ENCODE measurements at regions not wholly inside any gene's neighbourhood (a gene's known extent, or its start where the extent isn't known, plus 50 kb on each side); places are given as distances from the start of the nearest gene placed in this dataset.

- ATAC-seq (ENCODE audit: insufficient number of reproducible peaks, low FRiP score, low read depth): no peak
- H3K9me3 ChIP-seq: no peaks in the 10 kb centered on the region
These were observed 450.4 kb downstream of the LRFN5 start for GRCh38 chr14:42057111-42057510.

GRCh38 chr14:42047421-42048055 is 440.9 kb downstream of the LRFN5 start:
- TF ChIP-seq CTCF (IDR thresholded peaks at IDR 0.05): no peak
- no peak overlapping the region for H3K27ac ChIP-seq
- DNase-seq (ENCODE audit: low spot score) (no peak), ATAC-seq (ENCODE audit: insufficient number of reproducible peaks, low FRiP score, low read depth) (no peak)
- H3K36me3 ChIP-seq: no peaks in the 10 kb centered on the region
- H3K4me1 ChIP-seq (ENCODE audit: control insufficient read depth in 1 of 2, low read depth in 2 of 2): no peaks in the 10 kb centered on the region
- H3K9me3 ChIP-seq: no peaks in the 10 kb centered on the region
- no peaks in the 10 kb centered on the region for H3K27me3 ChIP-seq (replicated peaks; ENCODE audit: insufficient read depth)
- no peak overlapping the region for H3K4me3 ChIP-seq

More at GRCh38 chr14:42057111-42057510, 450.4 kb downstream of the LRFN5 start:
- H3K27me3 ChIP-seq (replicated peaks; ENCODE audit: insufficient read depth): no peaks in the 10 kb centered on the region
- no peak overlapping the region for H3K27ac ChIP-seq
- no peak for TF ChIP-seq CTCF (IDR thresholded peaks at IDR 0.05)
- DNase-seq (ENCODE audit: low spot score): no peak
- H3K4me3 ChIP-seq: no peak overlapping the region
- H3K36me3 ChIP-seq: no peaks in the 10 kb centered on the region
- H3K4me1 ChIP-seq (ENCODE audit: control insufficient read depth in 1 of 2, low read depth in 2 of 2): no peaks in the 10 kb centered on the region

- Histone ChIP-seq H3K4me3 (no peak overlapping the region), H3K4me1 (ENCODE audit: control insufficient read depth in 1 of 2, low read depth in 2 of 2) (no peaks in the 10 kb centered on the region), H3K36me3 (no peaks in the 10 kb centered on the region), H3K27ac (no peak overlapping the region), H3K27me3 (replicated peaks; ENCODE audit: insufficient read depth) (no peaks in the 10 kb centered on the region), H3K9me3 (no peaks in the 10 kb centered on the region)
- ATAC-seq (ENCODE audit: insufficient number of reproducible peaks, low FRiP score, low read depth): no peak
- no peak for TF ChIP-seq CTCF (IDR thresholded peaks at IDR 0.05)
- no peak for DNase-seq (ENCODE audit: low spot score)
These were observed 438.7 kb downstream of the LRFN5 start for GRCh38 chr14:42045383-42045782.

GRCh38 chr14:42028607-42029006 is 421.9 kb downstream of the LRFN5 start:
- no peak for DNase-seq (ENCODE audit: low spot score)
- ATAC-seq (ENCODE audit: insufficient number of reproducible peaks, low FRiP score, low read depth): no peak
- Histone ChIP-seq H3K4me3 (no peak overlapping the region), H3K36me3 (no peaks in the 10 kb centered on the region), H3K9me3 (no peaks in the 10 kb centered on the region), H3K27ac (no peak overlapping the region), H3K4me1 (ENCODE audit: control insufficient read depth in 1 of 2, low read depth in 2 of 2) (no peaks in the 10 kb centered on the region), H3K27me3 (replicated peaks; ENCODE audit: insufficient read depth) (no peaks in the 10 kb centered on the region)
- no peak for TF ChIP-seq CTCF (IDR thresholded peaks at IDR 0.05)

- Histone ChIP-seq H3K4me1 (ENCODE audit: control insufficient read depth in 1 of 2, low read depth in 2 of 2) (no peaks in the 10 kb centered on the region), H3K9me3 (no peaks in the 10 kb centered on the region), H3K36me3 (no peaks in the 10 kb centered on the region), H3K27ac (no peak overlapping the region), H3K27me3 (replicated peaks; ENCODE audit: insufficient read depth) (no peaks in the 10 kb centered on the region), H3K4me3 (no peak overlapping the region)
- no peak for TF ChIP-seq CTCF (IDR thresholded peaks at IDR 0.05)
- ATAC-seq (ENCODE audit: insufficient number of reproducible peaks, low FRiP score, low read depth) (no peak), DNase-seq (ENCODE audit: low spot score) (no peak)
These were observed 420.6 kb downstream of the LRFN5 start for GRCh38 chr14:42027271-42027670.

All from thoracic aorta (tissue), 2 donors.